ENCODE measurements at regions not wholly inside any gene's neighbourhood (a gene's known extent, or its start where the extent isn't known, plus 50 kb on each side); places are given as distances from the start of the nearest gene placed in this dataset.

DNA sequence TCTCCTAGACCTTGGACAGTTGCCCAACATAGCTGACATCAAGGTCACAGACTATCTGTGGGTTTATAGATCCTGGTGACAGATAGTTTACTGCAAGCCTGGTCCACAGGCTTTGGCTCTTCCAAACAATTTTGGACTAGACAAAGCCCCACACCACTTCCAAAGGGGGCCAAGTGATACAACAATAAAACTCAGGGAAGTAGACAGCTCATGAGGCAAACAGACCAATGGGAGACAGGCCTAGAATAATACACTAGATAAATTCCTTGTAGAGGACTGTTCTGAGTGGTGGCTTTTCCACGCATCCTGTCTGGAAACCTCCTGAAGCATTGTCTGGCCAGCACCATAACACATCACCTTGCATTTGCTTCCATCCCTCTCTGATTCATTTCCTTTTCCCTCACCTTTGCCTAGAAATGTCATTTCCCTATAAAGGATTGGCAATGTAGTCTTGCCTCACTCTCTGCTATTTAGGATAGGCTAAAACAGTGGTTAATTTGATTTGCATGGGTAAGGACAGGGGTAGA lies 284.2 kb downstream of the POU4F1 start:
- no peak for DNase-seq
- peaks cover 4% of the 10 kb centered on the region; the same call in 1 of the 2 replicates for H3K9me3 ChIP-seq
- H3K36me3 ChIP-seq (ENCODE audit: control insufficient read depth, insufficient read depth, low read length) = no peaks in the 10 kb centered on the region
- no peaks in the 10 kb centered on the region for H3K4me1 Mint-ChIP-seq (ENCODE audit: low read depth, unreplicated experiment)
- H3K9me3 Mint-ChIP-seq (ENCODE audit: unreplicated experiment) = no peaks in the 10 kb centered on the region
- H3K27me3 ChIP-seq (replicated peaks; ENCODE audit: control insufficient read depth, insufficient read depth, low read length) = no peaks in the 10 kb centered on the region
- no peaks in the 10 kb centered on the region for H3K36me3 Mint-ChIP-seq (ENCODE audit: insufficient read depth, unreplicated experiment)
- CTCF ChIA-PET = interaction anchor here (1.3 kb wide), 1 partner anchor 181 kb away, joined by 4 read pairs; no protein-coding TSS in a partner anchor
- no peaks in the 10 kb centered on the region for H3K4me1 ChIP-seq
- no peak overlapping the region for H3K4me3 ChIP-seq (ENCODE audit: low read depth, low read length)
- TF ChIP-seq, protein P1, sequence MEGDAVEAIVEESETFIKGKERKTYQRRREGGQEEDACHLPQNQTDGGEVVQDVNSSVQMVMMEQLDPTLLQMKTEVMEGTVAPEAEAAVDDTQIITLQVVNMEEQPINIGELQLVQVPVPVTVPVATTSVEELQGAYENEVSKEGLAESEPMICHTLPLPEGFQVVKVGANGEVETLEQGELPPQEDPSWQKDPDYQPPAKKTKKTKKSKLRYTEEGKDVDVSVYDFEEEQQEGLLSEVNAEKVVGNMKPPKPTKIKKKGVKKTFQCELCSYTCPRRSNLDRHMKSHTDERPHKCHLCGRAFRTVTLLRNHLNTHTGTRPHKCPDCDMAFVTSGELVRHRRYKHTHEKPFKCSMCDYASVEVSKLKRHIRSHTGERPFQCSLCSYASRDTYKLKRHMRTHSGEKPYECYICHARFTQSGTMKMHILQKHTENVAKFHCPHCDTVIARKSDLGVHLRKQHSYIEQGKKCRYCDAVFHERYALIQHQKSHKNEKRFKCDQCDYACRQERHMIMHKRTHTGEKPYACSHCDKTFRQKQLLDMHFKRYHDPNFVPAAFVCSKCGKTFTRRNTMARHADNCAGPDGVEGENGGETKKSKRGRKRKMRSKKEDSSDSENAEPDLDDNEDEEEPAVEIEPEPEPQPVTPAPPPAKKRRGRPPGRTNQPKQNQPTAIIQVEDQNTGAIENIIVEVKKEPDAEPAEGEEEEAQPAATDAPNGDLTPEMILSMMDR (IDR thresholded peaks at IDR 0.05; ENCODE audit: insufficient read depth in 1 of 2, low read depth in 1 of 2, low read length in 1 of 2, severe bottlenecking in 1 of 2, unreplicated experiment in 1 of 2) = no peak
- POLR2A ChIA-PET = no interaction called here
- no peak overlapping the region for H3K4me3 Mint-ChIP-seq (ENCODE audit: unreplicated experiment)
- BruUV-seq (replicated peaks) = no TSS peak
- no peak overlapping the region for H3K27ac Mint-ChIP-seq (ENCODE audit: unreplicated experiment)
- intact Hi-C loops (cut with micrococcal nuclease; ENCODE audit: unreplicated experiment) = loop anchor here (10.0 kb wide), 1 partner anchor 286 kb away; the partner anchor contains the start of gene POU4F1
- H3K27me3 Mint-ChIP-seq (ENCODE audit: insufficient read depth, unreplicated experiment) = peaks cover 9% of the 10 kb centered on the region

DNA sequence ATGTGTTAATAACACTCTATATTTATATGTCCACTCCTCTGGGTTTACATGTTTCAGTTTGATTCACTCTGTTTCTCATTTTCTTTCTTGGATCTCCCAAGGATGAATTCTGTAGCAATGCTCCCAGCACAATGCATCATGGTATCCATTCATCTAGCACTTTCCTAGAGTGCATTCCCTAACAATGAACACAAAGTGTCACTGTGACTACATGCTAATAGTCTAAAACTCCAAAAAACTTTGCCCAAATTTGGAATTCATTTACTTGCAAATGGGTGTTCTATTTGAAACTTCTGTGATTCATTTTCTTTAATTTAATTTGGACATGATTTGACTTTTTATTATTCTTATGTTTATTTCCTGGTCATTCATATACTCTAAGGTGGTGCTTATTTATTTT lies 286.3 kb downstream of the POU4F1 start:
- peaks cover 4% of the 10 kb centered on the region; the same call in 1 of the 2 replicates for H3K9me3 ChIP-seq
- H3K27me3 ChIP-seq (replicated peaks; ENCODE audit: control insufficient read depth, insufficient read depth, low read length) = no peaks in the 10 kb centered on the region
- H3K36me3 ChIP-seq (ENCODE audit: control insufficient read depth, insufficient read depth, low read length) = no peaks in the 10 kb centered on the region
- Mint-ChIP-seq H3K9me3 (ENCODE audit: unreplicated experiment) (no peaks in the 10 kb centered on the region), H3K4me3 (ENCODE audit: unreplicated experiment) (no peak overlapping the region), H3K27ac (ENCODE audit: unreplicated experiment) (no peak overlapping the region), H3K36me3 (ENCODE audit: insufficient read depth, unreplicated experiment) (no peaks in the 10 kb centered on the region), H3K27me3 (ENCODE audit: insufficient read depth, unreplicated experiment) (peaks cover 6% of the 10 kb centered on the region), H3K4me1 (ENCODE audit: low read depth, unreplicated experiment) (no peaks in the 10 kb centered on the region)
- DNase-seq = peak in 1 of 2 experiments; percentile 6
- CTCF ChIA-PET = no interaction called here
- intact Hi-C loops (cut with micrococcal nuclease; ENCODE audit: unreplicated experiment) = loop anchor here (1.0 to 10.0 kb wide), 4 partner anchors 180 to 661 kb away; partner anchors contain the start of gene POU4F1
- TF ChIP-seq, protein P1 (IDR thresholded peaks at IDR 0.05; ENCODE audit: insufficient read depth in 1 of 2, low read depth in 1 of 2, low read length in 1 of 2, severe bottlenecking in 1 of 2, unreplicated experiment in 1 of 2) = peak; percentile 23 to 55
- no peaks in the 10 kb centered on the region for H3K4me1 ChIP-seq
- BruUV-seq (replicated peaks) = no TSS peak
- POLR2A ChIA-PET = no interaction called here
- H3K4me3 ChIP-seq (ENCODE audit: low read depth, low read length) = no peak overlapping the region

DNA sequence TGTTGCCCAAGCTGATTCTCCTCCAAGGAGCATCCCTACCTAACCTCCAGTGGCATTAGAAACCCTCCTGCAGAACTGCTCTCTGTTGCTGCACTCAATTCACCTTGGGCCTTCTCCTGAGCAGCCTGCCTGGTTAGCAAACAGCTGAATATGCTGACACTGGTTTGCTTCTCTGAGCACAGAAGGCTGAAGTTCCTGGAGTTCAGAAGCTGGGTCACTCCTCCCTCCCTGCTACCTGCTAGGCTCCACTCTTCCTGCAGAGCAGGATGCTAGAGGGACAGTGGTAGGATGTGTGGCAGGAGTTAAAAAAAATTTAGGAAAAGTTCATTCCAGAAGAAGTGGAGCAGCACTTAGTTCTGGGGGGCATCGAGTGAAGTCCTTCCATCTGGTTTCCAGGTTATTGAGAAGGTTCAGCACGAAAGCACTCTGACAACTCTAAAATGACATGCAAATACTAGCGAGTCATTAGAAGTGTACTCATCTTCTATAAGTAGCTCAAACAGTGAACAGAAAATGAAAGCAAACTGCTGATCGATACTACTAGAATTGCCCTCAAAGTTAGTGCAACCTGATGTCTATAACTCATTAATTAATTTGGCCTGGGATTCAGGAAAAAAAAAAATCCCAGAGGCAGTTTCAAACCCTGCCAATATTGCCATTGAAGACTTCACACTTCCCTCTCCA lies 293.7 kb downstream of the POU4F1 start:
- no peaks in the 10 kb centered on the region for H3K27me3 ChIP-seq (replicated peaks; ENCODE audit: control insufficient read depth, insufficient read depth, low read length)
- ChIA-PET POLR2A (no interaction called here), CTCF (no interaction called here)
- no peaks in the 10 kb centered on the region for H3K4me1 ChIP-seq
- Mint-ChIP-seq H3K4me3 (ENCODE audit: unreplicated experiment) (no peak overlapping the region), H3K36me3 (ENCODE audit: insufficient read depth, unreplicated experiment) (no peaks in the 10 kb centered on the region), H3K4me1 (ENCODE audit: low read depth, unreplicated experiment) (no peaks in the 10 kb centered on the region), H3K27ac (ENCODE audit: unreplicated experiment) (no peak overlapping the region), H3K27me3 (ENCODE audit: insufficient read depth, unreplicated experiment) (peaks cover 7% of the 10 kb centered on the region), H3K9me3 (ENCODE audit: unreplicated experiment) (no peaks in the 10 kb centered on the region)
- no peak for DNase-seq
- TF ChIP-seq, protein P1 (IDR thresholded peaks at IDR 0.05; ENCODE audit: insufficient read depth in 1 of 2, low read depth in 1 of 2, low read length in 1 of 2, severe bottlenecking in 1 of 2, unreplicated experiment in 1 of 2) = no peak
- intact Hi-C loops (cut with micrococcal nuclease; ENCODE audit: unreplicated experiment) = loop anchor here (10.0 kb wide), 1 partner anchor 295 kb away; the partner anchor contains the start of gene POU4F1
- no peaks in the 10 kb centered on the region for H3K9me3 ChIP-seq
- BruUV-seq (replicated peaks) = no TSS peak
- H3K4me3 ChIP-seq (ENCODE audit: low read depth, low read length) = no peak overlapping the region
- H3K36me3 ChIP-seq (ENCODE audit: control insufficient read depth, insufficient read depth, low read length) = no peaks in the 10 kb centered on the region
